Ishikawa (cell line): ENCODE measurements at regions not wholly inside any gene's neighbourhood (a gene's known extent, or its start where the extent isn't known, plus 50 kb on each side); places are given as distances from the start of the nearest gene placed in this dataset.

Experiments
- CEBPB ChIP-seq: IDR thresholded peaks from 2 replicates; pipeline ENCODE4 v1.6.1; 2012
- CREB1 ChIP-seq: IDR thresholded peaks from 2 replicates; pipeline ENCODE4 v1.6.1; 2012; ENCODE audit warnings: low read depth
- EGR1 ChIP-seq: IDR thresholded peaks from 2 replicates; pipeline ENCODE4 v1.6.1; 2012
- EP300 ChIP-seq: IDR thresholded peaks from 2 replicates; pipeline ENCODE4 v1.6.1; 2012; ENCODE audit warnings: borderline replicate concordance
- FOXM1 ChIP-seq: IDR thresholded peaks from 2 replicates; pipeline ENCODE4 v1.6.1; 2012; ENCODE audit warnings: low read depth, borderline replicate concordance
- TAF1 ChIP-seq: IDR thresholded peaks from 2 replicates; pipeline ENCODE4 v1.6.1; 2012; ENCODE audit warnings: low read depth, mild to moderate bottlenecking
- TEAD4 ChIP-seq: IDR thresholded peaks from 2 replicates; pipeline ENCODE4 v1.6.1; 2012
- YY1 ChIP-seq: IDR thresholded peaks from 2 replicates; pipeline ENCODE4 v1.6.1; 2012; ENCODE audit warnings: low read depth
- ZBTB7A ChIP-seq: IDR thresholded peaks from 2 replicates; pipeline ENCODE4 v1.6.1; 2012; ENCODE audit warnings: low read depth
- TF ChIP-seq, protein P1 (sequence below): IDR thresholded peaks from 2 replicates; pipeline ENCODE4 v1.6.1; 2012

DNA sequence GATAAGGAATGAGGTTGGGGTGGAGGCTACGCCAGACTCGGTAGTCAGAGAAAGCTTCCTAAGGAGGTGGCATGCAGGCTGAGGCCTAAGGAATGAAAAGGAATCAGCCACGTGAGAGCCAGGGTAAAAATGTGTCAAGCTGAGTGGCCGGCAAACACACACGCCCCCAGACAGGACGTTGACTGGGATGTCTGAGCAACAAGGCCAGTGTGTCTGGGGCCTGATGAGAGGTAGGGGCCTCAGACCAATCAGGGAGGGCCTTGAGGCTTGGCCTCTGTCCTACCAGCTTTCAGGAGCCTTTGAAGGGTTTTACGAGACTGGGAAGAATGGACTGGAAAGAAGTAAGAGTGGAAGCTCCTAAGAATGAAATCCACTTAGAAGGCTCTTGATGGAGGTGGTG lies 61.0 kb upstream of the PHACTR2 start:
- no peak for TF ChIP-seq TAF1
- no peak for TF ChIP-seq YY1
- no peak for TF ChIP-seq CEBPB
- no peak for TF ChIP-seq EP300
- no peak for TF ChIP-seq FOXM1
- TF ChIP-seq ZBTB7A: no peak
- TF ChIP-seq, protein P1, sequence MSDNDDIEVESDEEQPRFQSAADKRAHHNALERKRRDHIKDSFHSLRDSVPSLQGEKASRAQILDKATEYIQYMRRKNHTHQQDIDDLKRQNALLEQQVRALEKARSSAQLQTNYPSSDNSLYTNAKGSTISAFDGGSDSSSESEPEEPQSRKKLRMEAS: no peak
- TF ChIP-seq CREB1: no peak
- TF ChIP-seq EGR1: no peak
- TF ChIP-seq TEAD4: no peak
